GM21723 (cell line): ENCODE measurements at regions not wholly inside any gene's neighbourhood (a gene's known extent, or its start where the extent isn't known, plus 50 kb on each side); places are given as distances from the start of the nearest gene placed in this dataset.

Experiments used
- ATAC-seq: cut with Tn5 transposase; IDR thresholded peaks from one replicate; pipeline ENCODE4 v1.9.1; 2021; ENCODE audit warnings: mild to moderate bottlenecking, moderate library complexity; ENCODE audit not compliant: unreplicated experiment

GRCh38 chr18:65017372-65017760, 733.4 kb upstream of the CDH7 start:
- no peak for ATAC-seq

- ATAC-seq = no peak
Measured at GRCh38 chr18:65016631-65017371, 734.0 kb upstream of the CDH7 start.

- ATAC-seq = no peak
Measured at GRCh38 chr18:64994370-64994769, 756.4 kb upstream of the CDH7 start.

- ATAC-seq = no peak
Measured at GRCh38 chr18:64993695-64994094, 757.1 kb upstream of the CDH7 start.

- no peak for ATAC-seq
Measured at GRCh38 chr18:64992654-64993053, 758.2 kb upstream of the CDH7 start.

- ATAC-seq = no peak
Measured at GRCh38 chr18:64991102-64991501, 759.7 kb upstream of the CDH7 start.

GRCh38 chr18:64986906-64987495, 763.8 kb upstream of the CDH7 start:
- ATAC-seq = no peak

- no peak for ATAC-seq
Measured at GRCh38 chr18:64983497-64984238, 767.1 kb upstream of the CDH7 start.

- no peak for ATAC-seq
Measured at GRCh38 chr18:64982414-64983055, 768.3 kb upstream of the CDH7 start.

GRCh38 chr18:64981915-64982314, 768.9 kb upstream of the CDH7 start:
- no peak for ATAC-seq

- ATAC-seq = no peak
Measured at GRCh38 chr18:64979791-64980190, 771.0 kb upstream of the CDH7 start.

- ATAC-seq = no peak
Measured at GRCh38 chr18:64974391-64975125, 776.3 kb upstream of the CDH7 start.

GRCh38 chr18:64972545-64972944, 778.3 kb upstream of the CDH7 start:
- no peak for ATAC-seq

- no peak for ATAC-seq
Measured at GRCh38 chr18:64966667-64967066, 784.1 kb upstream of the CDH7 start.

GRCh38 chr18:64956465-64956864, 794.3 kb upstream of the CDH7 start:
- ATAC-seq = no peak

GRCh38 chr18:64949885-64950284, 800.9 kb upstream of the CDH7 start:
- ATAC-seq = no peak

GRCh38 chr18:64936671-64937070, 787.8 kb upstream of the LINC00305 start:
- ATAC-seq = no peak

- ATAC-seq = no peak
Measured at GRCh38 chr18:64929036-64929435, 780.1 kb upstream of the LINC00305 start.

GRCh38 chr18:64919971-64920570, 771.2 kb upstream of the LINC00305 start:
- no peak for ATAC-seq

- ATAC-seq = no peak
Measured at GRCh38 chr18:64918851-64919250, 770.0 kb upstream of the LINC00305 start.
